Stimulated activated naive B cell treated with anti-CD40 and anti-IgM and Interleukin-4, amounts not matched to agents 10 μg/mL and 1 μg/mL and 100 μg/mL, for 72 hours (primary cell): ENCODE measurements at regions not wholly inside any gene's neighbourhood (a gene's known extent, or its start where the extent isn't known, plus 50 kb on each side); places are given as distances from the start of the nearest gene placed in this dataset.
"Not testable (repeated sequence)": the region's sequence is repeated elsewhere in the genome, so short reads cannot be mapped to it uniquely, and the experiment has no call there.

Experiments
- ATAC-seq, 2 donors: fragments of 150-1000 bp; cut with Tn5 transposase; replicated peaks; 2 replicates each; pipeline ENCODE4 v1.10.0; 2021; ENCODE audit warnings: moderate library complexity in 1 of 2
- DNase-seq: peaks from one replicate; pipeline ENCODE4 v3.0.0; 2021
- H3K27ac Mint-ChIP-seq: one replicate; pipeline ENCODE4 v1.8.0; 2022; ENCODE audit warnings: mild to moderate bottlenecking, mixed read lengths
- H3K27me3 Mint-ChIP-seq, 2 donors: one replicate each; pipeline ENCODE4 v1.8.0; 2022; ENCODE audit warnings: mixed read lengths in 2 of 2
- H3K36me3 Mint-ChIP-seq, 2 donors: one replicate each; pipeline ENCODE4 v1.8.0; 2022; ENCODE audit warnings: mixed read lengths in 2 of 2, mild to moderate bottlenecking in 1 of 2
- H3K4me1 Mint-ChIP-seq, 2 donors: one replicate each; pipeline ENCODE4 v1.8.0; 2022; ENCODE audit warnings: mixed read lengths in 2 of 2, mild to moderate bottlenecking in 1 of 2
- H3K4me3 Mint-ChIP-seq, 2 donors: one replicate each; pipeline ENCODE4 v1.8.0; 2022; ENCODE audit warnings: mild to moderate bottlenecking in 2 of 2, mixed read lengths in 2 of 2, moderate library complexity in 1 of 2
- H3K9me3 Mint-ChIP-seq, 2 donors: one replicate each; pipeline ENCODE4 v1.8.0; 2022; ENCODE audit warnings: mixed read lengths in 2 of 2, mild to moderate bottlenecking in 1 of 2

- Mint-ChIP-seq H3K9me3 (no peaks in the 10 kb centered on the region), H3K4me1 (peaks cover 7 to 16% of the 10 kb centered on the region in 2 donors), H3K36me3 (peaks cover 9 to 22% of the 10 kb centered on the region in 2 donors), H3K27me3 (no peaks in the 10 kb centered on the region), H3K27ac (peak overlapping the region; percentile 72), H3K4me3 (peak overlapping the region in 1 of 2 donors; percentile 2)
- peak; percentile 67 for DNase-seq
- peak; percentile 92 to 93 for ATAC-seq
These were observed 115.7 kb upstream of the SLC1A4 start for GRCh38 chr2:64873472-64873924.

DNA sequence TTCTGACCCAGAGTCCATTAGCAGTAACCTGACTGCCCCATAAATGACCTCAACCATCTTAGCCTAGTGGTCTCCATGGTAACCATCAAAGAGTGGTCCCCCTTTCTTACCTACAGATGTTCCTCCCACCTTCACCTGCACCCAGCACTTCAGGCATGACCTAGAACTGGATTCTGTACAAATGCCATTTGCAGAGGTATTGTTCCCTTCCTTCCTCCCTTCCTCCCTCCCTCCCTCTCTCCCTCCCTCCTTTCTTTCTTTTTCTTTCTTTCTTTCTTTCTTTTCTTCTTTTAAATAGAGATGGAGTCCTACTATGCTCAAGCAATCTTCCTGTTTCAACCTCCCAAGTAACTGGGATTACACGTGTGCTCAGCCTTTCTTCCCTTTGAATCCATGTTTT lies 114.6 kb upstream of the SLC1A4 start:
- Mint-ChIP-seq H3K36me3 (peaks cover 15 to 26% of the 10 kb centered on the region in 2 donors), H3K4me3 (no peak overlapping the region), H3K27me3 (no peaks in the 10 kb centered on the region), H3K9me3 (no peaks in the 10 kb centered on the region), H3K4me1 (peaks cover 9 to 16% of the 10 kb centered on the region in 2 donors), H3K27ac (peak overlapping the region; percentile 26)
- ATAC-seq (no peak), DNase-seq (no peak)

- no peaks in the 10 kb centered on the region for H3K27me3 Mint-ChIP-seq
- ATAC-seq (no peak), DNase-seq (no peak)
- H3K36me3 Mint-ChIP-seq = peaks cover 19 to 31% of the 10 kb centered on the region in 2 donors
- H3K4me1 Mint-ChIP-seq = peaks cover 9 to 16% of the 10 kb centered on the region in 2 donors
- no peak overlapping the region for H3K27ac Mint-ChIP-seq
- H3K9me3 Mint-ChIP-seq = no peaks in the 10 kb centered on the region
- no peak overlapping the region for H3K4me3 Mint-ChIP-seq
These were observed 113.8 kb upstream of the SLC1A4 start for GRCh38 chr2:64875368-64875767.

DNA sequence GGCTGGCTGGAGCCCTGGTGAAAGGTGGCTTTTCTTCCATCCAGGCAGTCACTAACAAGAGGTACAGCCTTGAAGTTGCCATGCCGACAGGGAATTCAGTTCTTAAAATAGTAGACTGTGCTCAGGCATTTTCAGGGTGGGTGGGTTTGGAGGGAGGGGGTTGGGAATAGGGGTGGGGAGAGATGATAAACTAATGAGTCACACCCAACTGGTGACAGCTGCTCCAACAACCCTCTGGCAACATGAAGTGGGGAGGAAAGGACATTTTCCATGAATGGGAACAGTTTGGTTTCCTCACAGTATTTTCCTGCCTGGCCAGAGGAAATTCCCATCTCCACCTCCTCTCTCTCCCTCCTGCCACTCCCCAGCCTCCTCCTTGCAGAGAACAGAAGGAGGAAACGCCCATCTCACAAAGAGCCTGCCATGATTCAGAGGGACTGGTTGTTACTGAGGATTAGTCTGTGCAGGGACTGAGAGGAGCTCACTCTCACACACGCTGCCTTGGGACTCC lies 113.0 kb upstream of the SLC1A4 start:
- Mint-ChIP-seq H3K4me3 (no peak overlapping the region), H3K4me1 (peaks cover 9 to 20% of the 10 kb centered on the region in 2 donors), H3K27me3 (no peaks in the 10 kb centered on the region), H3K36me3 (peaks cover 24 to 38% of the 10 kb centered on the region in 2 donors), H3K9me3 (no peaks in the 10 kb centered on the region), H3K27ac (no peak overlapping the region)
- DNase-seq (no peak), ATAC-seq (no peak)

GRCh38 chr2:64879745-64880144 lies 109.5 kb upstream of the SLC1A4 start:
- DNase-seq (no peak), ATAC-seq (no peak)
- Mint-ChIP-seq H3K9me3 (no peaks in the 10 kb centered on the region), H3K27me3 (no peaks in the 10 kb centered on the region), H3K4me1 (peaks cover 6 to 12% of the 10 kb centered on the region in 2 donors), H3K4me3 (no peak overlapping the region), H3K36me3 (peaks cover 30 to 45% of the 10 kb centered on the region in 2 donors), H3K27ac (no peak overlapping the region)

GRCh38 chr2:64880193-64880951 lies 108.8 kb upstream of the SLC1A4 start:
- Mint-ChIP-seq H3K27ac (no peak overlapping the region), H3K4me1 (peaks cover 6 to 12% of the 10 kb centered on the region in 2 donors), H3K36me3 (peaks cover 32 to 48% of the 10 kb centered on the region in 2 donors), H3K27me3 (no peaks in the 10 kb centered on the region), H3K9me3 (no peaks in the 10 kb centered on the region), H3K4me3 (no peak overlapping the region)
- DNase-seq = no peak
- no peak for ATAC-seq

DNA sequence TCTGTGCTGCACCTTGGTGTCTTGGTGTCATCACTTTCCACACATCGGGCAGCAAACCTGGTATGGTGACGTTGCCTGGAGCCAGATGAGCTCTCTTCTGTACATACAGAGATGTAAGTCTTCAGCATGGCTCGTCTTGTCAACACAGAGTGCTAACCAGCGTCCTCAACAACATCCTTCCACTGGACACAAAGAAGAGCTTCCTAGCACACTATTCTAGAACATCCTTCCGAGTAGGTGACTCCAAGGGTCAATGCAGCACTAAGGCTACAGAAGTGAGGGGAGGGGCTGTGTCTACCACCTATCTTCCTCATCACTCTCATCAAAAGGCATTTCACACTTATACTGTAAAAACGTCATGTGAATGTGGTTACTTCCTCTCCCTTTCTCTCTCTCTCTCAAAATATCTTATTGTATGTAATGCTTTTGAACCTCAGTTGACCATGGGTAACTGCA lies 108.1 kb upstream of the SLC1A4 start:
- Mint-ChIP-seq H3K4me3 (no peak overlapping the region), H3K36me3 (peaks cover 35 to 53% of the 10 kb centered on the region in 2 donors), H3K27me3 (no peaks in the 10 kb centered on the region), H3K27ac (peak overlapping the region; percentile 56), H3K4me1 (peaks cover 6 to 12% of the 10 kb centered on the region in 2 donors), H3K9me3 (no peaks in the 10 kb centered on the region)
- no peak for DNase-seq
- no peak for ATAC-seq

- Mint-ChIP-seq H3K27me3 (no peaks in the 10 kb centered on the region), H3K9me3 (peaks cover 4% of the 10 kb centered on the region in 2 donors), H3K4me3 (no peak overlapping the region), H3K4me1 (peaks cover 0 to 4% of the 10 kb centered on the region in 2 donors), H3K36me3 (peaks cover 56 to 71% of the 10 kb centered on the region in 2 donors), H3K27ac (no peak overlapping the region)
- DNase-seq (no peak), ATAC-seq (no peak)
These were observed 101.6 kb upstream of the SLC1A4 start for GRCh38 chr2:64887565-64887964.

DNA sequence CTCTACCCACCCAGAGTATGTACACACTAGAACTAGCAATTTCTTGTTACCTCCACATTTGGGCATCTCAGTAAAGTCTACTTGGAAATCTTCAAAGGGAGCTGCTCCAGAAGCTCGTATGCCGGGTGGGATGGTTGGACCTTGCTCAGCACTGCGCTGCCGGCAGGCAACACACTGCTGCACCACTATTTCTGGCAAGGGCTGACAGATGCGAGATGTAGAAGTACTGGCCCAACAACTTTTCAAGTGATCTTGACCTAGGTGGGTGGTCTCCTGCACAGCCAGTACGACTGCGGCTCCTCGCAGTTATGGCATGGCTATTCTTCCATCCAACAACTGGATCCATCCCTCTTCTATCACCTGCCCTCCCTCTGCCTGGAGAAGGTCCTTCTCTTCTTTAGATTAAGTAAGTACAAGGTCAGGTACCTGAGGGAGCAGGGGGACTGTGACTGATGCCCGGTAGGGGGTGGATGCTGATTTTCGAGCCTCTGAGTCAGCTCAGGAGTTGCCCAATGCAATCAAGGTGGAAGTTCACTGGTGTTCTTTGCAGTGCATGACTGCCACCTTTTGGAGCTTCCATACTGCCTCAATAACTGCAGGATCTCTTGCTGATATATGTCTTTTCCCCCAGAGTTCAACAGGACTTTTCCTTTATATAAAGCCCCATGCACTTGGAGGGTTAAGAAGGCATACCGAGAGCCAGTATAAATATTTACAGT lies 100.4 kb upstream of the SLC1A4 start:
- Mint-ChIP-seq H3K36me3 (peaks cover 62 to 76% of the 10 kb centered on the region in 2 donors), H3K4me3 (no peak overlapping the region), H3K27me3 (no peaks in the 10 kb centered on the region), H3K27ac (no peak overlapping the region), H3K4me1 (peaks cover 0 to 9% of the 10 kb centered on the region in 2 donors), H3K9me3 (peaks cover 4% of the 10 kb centered on the region in 2 donors)
- ATAC-seq (no peak), DNase-seq (no peak)

GRCh38 chr2:64889803-64890202 lies 99.4 kb upstream of the SLC1A4 start:
- H3K9me3 Mint-ChIP-seq = peaks cover 4% of the 10 kb centered on the region in 2 donors
- no peak overlapping the region for H3K27ac Mint-ChIP-seq
- DNase-seq = no peak
- H3K4me3 Mint-ChIP-seq = no peak overlapping the region
- peaks cover 0 to 12% of the 10 kb centered on the region in 2 donors for H3K4me1 Mint-ChIP-seq
- no peak for ATAC-seq
- H3K27me3 Mint-ChIP-seq = no peaks in the 10 kb centered on the region
- H3K36me3 Mint-ChIP-seq = peaks cover 68 to 82% of the 10 kb centered on the region in 2 donors

DNA sequence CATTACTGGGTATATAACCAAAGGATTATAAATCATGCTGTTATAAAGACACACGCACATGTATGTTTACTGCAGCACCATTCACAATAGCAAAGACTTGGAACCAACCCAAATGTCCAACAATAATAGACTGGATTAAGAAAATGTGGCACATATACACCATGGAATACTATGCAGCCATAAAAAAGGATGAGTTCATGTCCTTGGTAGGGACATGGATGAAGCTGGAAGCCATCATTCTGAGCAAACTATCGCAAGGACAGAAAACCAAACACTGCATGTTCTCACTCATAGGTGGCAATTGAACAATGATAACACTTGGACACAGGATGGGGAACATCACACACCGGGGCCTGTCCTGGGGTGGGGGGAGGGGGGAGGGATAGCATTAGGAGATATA lies 92.6 kb upstream of the SLC1A4 start:
- H3K9me3 Mint-ChIP-seq, H3K4me3 Mint-ChIP-seq, DNase-seq, H3K27me3 Mint-ChIP-seq, H3K27ac Mint-ChIP-seq, ATAC-seq: not testable (repeated sequence)
- peaks cover 76 to 85% of the 10 kb centered on the region in 2 donors for H3K36me3 Mint-ChIP-seq
- H3K4me1 Mint-ChIP-seq = peaks cover 5 to 18% of the 10 kb centered on the region in 2 donors

DNA sequence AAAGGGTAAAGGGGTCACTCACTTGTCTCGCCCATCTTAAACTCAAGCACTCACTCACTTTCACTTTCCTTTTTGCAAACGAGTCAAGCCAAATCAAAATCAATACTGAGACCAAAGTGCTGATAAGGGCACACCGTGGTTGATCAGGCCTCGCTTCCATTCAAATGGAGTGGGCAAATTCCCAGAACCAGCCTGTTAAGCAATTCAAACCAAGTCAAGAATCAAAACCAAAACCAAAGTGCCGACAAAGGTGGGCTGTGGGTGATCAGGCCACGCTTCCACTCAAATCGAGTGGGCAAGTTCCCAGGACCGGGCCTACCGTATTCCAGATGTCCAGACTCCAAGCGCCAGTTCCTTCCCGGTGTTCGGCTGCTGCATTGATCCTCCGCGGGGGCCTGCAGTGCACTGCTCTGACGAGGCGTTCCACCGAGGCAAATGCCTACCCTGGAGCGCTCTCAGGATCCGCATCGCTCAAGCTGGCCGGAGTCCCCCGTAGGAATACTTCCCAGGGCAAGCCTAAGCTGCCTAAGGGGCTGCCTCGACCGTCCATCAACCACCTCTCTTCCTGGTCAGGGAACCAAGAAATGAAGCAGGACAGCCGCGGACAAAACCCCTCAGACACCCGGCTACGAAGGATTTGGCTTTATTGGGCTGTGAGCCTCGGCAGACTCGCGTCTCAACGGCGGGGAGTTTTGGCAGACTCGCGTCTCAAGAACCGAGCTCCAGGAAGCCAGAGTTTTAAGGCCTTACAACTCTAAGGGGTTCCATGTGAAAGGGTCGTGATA lies 89.9 kb upstream of the SLC1A4 start:
- DNase-seq = no peak
- Mint-ChIP-seq H3K4me3 (no peak overlapping the region), H3K4me1 (peaks cover 9 to 11% of the 10 kb centered on the region in 2 donors), H3K9me3 (peaks cover 0 to 6% of the 10 kb centered on the region in 2 donors), H3K27me3 (no peaks in the 10 kb centered on the region), H3K27ac (no peak overlapping the region), H3K36me3 (peaks cover 72 to 85% of the 10 kb centered on the region in 2 donors)
- no peak for ATAC-seq

- not testable (repeated sequence) for H3K27me3 Mint-ChIP-seq, DNase-seq, H3K4me3 Mint-ChIP-seq, H3K27ac Mint-ChIP-seq, ATAC-seq, H3K9me3 Mint-ChIP-seq
- Mint-ChIP-seq H3K4me1 (peaks cover 12 to 15% of the 10 kb centered on the region in 2 donors), H3K36me3 (peaks cover 70 to 84% of the 10 kb centered on the region in 2 donors)
These were observed 89.3 kb upstream of the SLC1A4 start for GRCh38 chr2:64899876-64900275.
